Neural crest cell (in vitro differentiated cells): ENCODE measurements at regions not wholly inside any gene's neighbourhood (a gene's known extent, or its start where the extent isn't known, plus 50 kb on each side); places are given as distances from the start of the nearest gene placed in this dataset.

ENCODE experiments used
- DNase-seq: peaks from one replicate; pipeline ENCODE4 v3.0.0; 2021; ENCODE audit warnings: low read depth, mixed read lengths, low spot score
- H3K27ac Mint-ChIP-seq: one replicate; pipeline ENCODE4 v1.8.0; 2021; ENCODE audit warnings: mild to moderate bottlenecking, mixed read lengths; ENCODE audit not compliant: unreplicated experiment
- H3K27me3 Mint-ChIP-seq: 2 replicates; pipeline ENCODE4 v1.8.0; 2021; ENCODE audit warnings: low read depth, mild to moderate bottlenecking, mixed read lengths
- H3K36me3 Mint-ChIP-seq: 2 replicates; pipeline ENCODE4 v1.8.0; 2021; ENCODE audit warnings: low read depth, mild to moderate bottlenecking, mixed read lengths
- H3K4me1 Mint-ChIP-seq: 2 replicates; pipeline ENCODE4 v1.8.0; 2021; ENCODE audit warnings: mixed read lengths
- H3K4me3 Mint-ChIP-seq: one replicate; pipeline ENCODE4 v1.8.0; 2021; ENCODE audit warnings: mild to moderate bottlenecking, mixed read lengths
- H3K9me3 Mint-ChIP-seq: 2 replicates; pipeline ENCODE4 v1.8.0; 2021; ENCODE audit warnings: mixed read lengths
- TF ChIP-seq, protein P1 (sequence below): fragments of 200-600 bp; sonication (generic); conservative IDR thresholded peaks from 2 replicates; pipeline ENCODE4 v1.5.0; 2021; ENCODE audit warnings: antibody characterized with exemption, mild to moderate bottlenecking

DNA sequence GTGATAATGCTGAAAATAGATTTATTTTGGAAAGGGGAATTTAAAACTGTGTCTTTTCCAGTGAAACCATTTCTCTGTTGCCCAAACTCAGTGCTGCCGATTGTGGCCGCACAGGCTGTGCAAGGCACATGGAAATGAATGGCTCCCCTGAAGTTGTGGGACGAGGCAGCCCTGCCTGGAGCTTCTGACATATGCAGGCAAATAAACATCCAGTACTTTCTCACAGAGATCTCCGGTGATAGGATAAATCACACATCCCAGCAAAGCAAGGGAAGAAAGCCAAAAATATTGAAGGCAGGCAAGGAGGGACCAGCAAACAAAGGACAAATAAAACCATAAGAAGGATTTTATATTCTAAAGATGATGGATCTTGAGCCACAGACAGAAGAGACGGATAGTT is 464.5 kb downstream of the MTRR start:
- TF ChIP-seq, protein P1, sequence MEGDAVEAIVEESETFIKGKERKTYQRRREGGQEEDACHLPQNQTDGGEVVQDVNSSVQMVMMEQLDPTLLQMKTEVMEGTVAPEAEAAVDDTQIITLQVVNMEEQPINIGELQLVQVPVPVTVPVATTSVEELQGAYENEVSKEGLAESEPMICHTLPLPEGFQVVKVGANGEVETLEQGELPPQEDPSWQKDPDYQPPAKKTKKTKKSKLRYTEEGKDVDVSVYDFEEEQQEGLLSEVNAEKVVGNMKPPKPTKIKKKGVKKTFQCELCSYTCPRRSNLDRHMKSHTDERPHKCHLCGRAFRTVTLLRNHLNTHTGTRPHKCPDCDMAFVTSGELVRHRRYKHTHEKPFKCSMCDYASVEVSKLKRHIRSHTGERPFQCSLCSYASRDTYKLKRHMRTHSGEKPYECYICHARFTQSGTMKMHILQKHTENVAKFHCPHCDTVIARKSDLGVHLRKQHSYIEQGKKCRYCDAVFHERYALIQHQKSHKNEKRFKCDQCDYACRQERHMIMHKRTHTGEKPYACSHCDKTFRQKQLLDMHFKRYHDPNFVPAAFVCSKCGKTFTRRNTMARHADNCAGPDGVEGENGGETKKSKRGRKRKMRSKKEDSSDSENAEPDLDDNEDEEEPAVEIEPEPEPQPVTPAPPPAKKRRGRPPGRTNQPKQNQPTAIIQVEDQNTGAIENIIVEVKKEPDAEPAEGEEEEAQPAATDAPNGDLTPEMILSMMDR = no peak
- no peak overlapping the region for H3K4me3 Mint-ChIP-seq
- peaks cover 3% of the 10 kb centered on the region for H3K4me1 Mint-ChIP-seq
- no peaks in the 10 kb centered on the region for H3K36me3 Mint-ChIP-seq
- no peak overlapping the region for H3K27ac Mint-ChIP-seq
- no peaks in the 10 kb centered on the region for H3K9me3 Mint-ChIP-seq
- no peaks in the 10 kb centered on the region for H3K27me3 Mint-ChIP-seq
- no peak for DNase-seq

DNA sequence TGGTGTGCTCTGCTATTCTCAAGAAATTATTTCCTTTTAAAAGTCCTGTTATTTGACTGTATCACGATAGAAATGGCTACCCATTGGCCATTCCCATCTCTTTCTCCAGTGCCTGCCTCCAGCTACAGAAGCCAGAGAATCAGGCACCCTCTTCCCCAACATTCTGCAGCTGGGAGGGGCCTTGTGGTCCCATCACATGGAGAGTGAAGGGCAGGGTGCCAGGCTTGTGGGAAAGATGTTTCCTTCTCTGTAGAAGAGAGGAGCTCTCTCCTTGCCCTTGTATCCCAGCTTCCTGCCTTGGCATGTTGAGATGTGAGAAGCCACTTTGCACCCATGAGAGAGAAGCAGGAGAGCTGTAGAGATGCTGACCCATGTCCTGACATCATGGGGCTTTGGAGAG is 465.0 kb downstream of the MTRR start:
- TF ChIP-seq, protein P1 = no peak
- no peaks in the 10 kb centered on the region for H3K27me3 Mint-ChIP-seq
- no peaks in the 10 kb centered on the region for H3K36me3 Mint-ChIP-seq
- H3K9me3 Mint-ChIP-seq = no peaks in the 10 kb centered on the region
- DNase-seq = no peak
- H3K4me3 Mint-ChIP-seq = no peak overlapping the region
- no peak overlapping the region for H3K27ac Mint-ChIP-seq
- peaks cover 3% of the 10 kb centered on the region for H3K4me1 Mint-ChIP-seq

DNA sequence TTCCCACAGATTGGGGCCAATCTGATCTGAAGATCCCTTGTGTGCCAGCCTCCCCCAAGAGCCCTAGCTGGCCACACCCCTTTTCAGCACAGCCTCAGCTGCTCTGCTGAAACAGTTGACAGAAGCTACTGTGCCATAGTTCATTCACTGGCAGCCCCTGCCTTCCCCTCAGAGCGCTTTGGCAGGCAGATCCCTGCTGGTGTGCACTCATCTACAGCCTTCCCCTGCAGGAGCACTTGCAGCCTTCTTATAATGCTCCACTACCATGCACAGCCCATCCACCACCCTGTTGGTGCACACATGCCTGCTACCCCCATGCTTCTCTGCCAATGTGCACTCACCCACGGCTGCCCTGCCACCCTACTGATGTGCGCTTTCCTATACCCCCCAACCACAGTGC is 471.3 kb downstream of the MTRR start:
- no peak for DNase-seq
- Mint-ChIP-seq H3K36me3 (peaks cover 19% of the 10 kb centered on the region), H3K4me3 (no peak overlapping the region), H3K9me3 (peaks cover 25% of the 10 kb centered on the region), H3K27me3 (no peaks in the 10 kb centered on the region), H3K27ac (no peak overlapping the region), H3K4me1 (peaks cover 8% of the 10 kb centered on the region)
- TF ChIP-seq, protein P1 = no peak

DNA sequence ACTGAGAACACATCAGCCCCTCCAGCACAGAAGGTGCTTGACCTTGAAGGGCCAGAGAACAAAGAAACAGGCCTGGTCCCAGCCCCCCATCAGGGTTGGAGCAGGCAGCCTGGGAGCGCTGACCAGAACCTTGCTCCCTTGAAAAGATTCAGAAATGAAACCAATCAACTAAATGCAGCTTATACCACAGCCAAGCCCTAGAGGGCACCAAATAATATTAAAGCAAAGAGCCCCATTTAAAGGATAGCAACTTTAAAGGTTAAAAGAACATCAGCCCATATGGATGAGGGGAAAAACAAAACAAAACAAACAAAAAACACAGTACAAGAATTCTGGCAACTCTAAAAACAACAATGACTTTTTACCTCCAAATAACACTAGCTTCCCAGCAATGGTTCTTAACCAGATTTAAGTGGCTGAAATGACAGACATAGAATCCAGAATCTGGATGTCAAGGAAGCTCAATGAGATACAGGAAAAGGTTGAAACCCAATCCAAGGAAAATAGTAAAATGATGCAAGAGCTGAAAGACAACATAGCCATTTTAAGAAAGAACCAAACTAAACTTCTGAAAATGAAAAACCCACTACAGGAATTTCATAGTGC is 471.9 kb downstream of the MTRR start:
- H3K27me3 Mint-ChIP-seq = no peaks in the 10 kb centered on the region
- TF ChIP-seq, protein P1 = peak; percentile 68
- peak overlapping the region; percentile 20 for H3K27ac Mint-ChIP-seq
- peaks cover 19% of the 10 kb centered on the region for H3K36me3 Mint-ChIP-seq
- no peak for DNase-seq
- peaks cover 27% of the 10 kb centered on the region for H3K9me3 Mint-ChIP-seq
- no peak overlapping the region for H3K4me3 Mint-ChIP-seq
- H3K4me1 Mint-ChIP-seq = peaks cover 8% of the 10 kb centered on the region

DNA sequence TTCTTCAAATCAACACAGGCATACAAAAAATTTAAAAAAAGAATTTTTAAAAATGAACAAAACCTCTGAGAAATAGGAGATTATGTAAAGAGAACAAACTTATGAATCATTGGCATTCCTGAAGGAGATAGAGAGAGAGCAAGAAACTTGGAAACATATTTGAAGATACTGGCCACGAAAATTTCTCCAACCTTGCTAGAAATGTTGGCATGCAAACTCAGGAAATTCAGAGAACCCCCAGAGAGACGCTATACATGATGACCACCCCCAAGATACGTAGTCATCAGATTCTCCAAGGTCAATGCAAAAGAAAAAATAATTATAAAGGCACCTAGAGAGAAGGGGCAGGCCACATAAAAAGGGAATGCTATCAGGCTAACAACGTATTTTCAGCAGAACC is 472.5 kb downstream of the MTRR start:
- Mint-ChIP-seq H3K4me3 (no peak overlapping the region), H3K27ac (no peak overlapping the region), H3K27me3 (no peaks in the 10 kb centered on the region), H3K9me3 (peaks cover 27% of the 10 kb centered on the region), H3K36me3 (peaks cover 19% of the 10 kb centered on the region), H3K4me1 (peaks cover 8% of the 10 kb centered on the region)
- TF ChIP-seq, protein P1 = no peak
- DNase-seq = no peak
